ENCODE measurements at regions not wholly inside any gene's neighbourhood (a gene's known extent, or its start where the extent isn't known, plus 50 kb on each side); places are given as distances from the start of the nearest gene placed in this dataset.
A peak's percentile ranks its signal among the peaks of the same experiment; 100 is the strongest.

GRCh38 chr9:88303721-88304451 lies 84.4 kb upstream of the SPIN1 start:
- peak overlapping the region; percentile 92 for H3K27ac Mint-ChIP-seq
- peak overlapping the region; percentile 62 for H3K4me3 Mint-ChIP-seq
- H3K9me3 Mint-ChIP-seq: peaks cover 12% of the 10 kb centered on the region
- no peaks in the 10 kb centered on the region for H3K27me3 Mint-ChIP-seq
- intact Hi-C loops (cut with micrococcal nuclease): loop anchor here (1.0 to 10.0 kb wide), 6 partner anchors 8 to 297 kb away; partner anchors contain the start of gene SPIN1
- peaks cover 53% of the 10 kb centered on the region for H3K4me1 Mint-ChIP-seq
- DNase-seq: peak; percentile 89
- H3K36me3 Mint-ChIP-seq (ENCODE audit: low read depth): peaks cover 6% of the 10 kb centered on the region

- peak overlapping the region; percentile 92 for H3K27ac Mint-ChIP-seq
- peaks cover 45% of the 10 kb centered on the region for H3K4me1 Mint-ChIP-seq
- H3K27me3 Mint-ChIP-seq: peaks cover 3% of the 10 kb centered on the region
- no peak for DNase-seq
- intact Hi-C loops (cut with micrococcal nuclease): loop anchor here (10.0 kb wide), 1 partner anchor 132 kb away; no protein-coding TSS in a partner anchor
- peaks cover 12% of the 10 kb centered on the region for H3K36me3 Mint-ChIP-seq (ENCODE audit: low read depth)
- H3K4me3 Mint-ChIP-seq: peak overlapping the region; percentile 62
- H3K9me3 Mint-ChIP-seq: peaks cover 18% of the 10 kb centered on the region
Observed at GRCh38 chr9:88302579-88303324, 85.5 kb upstream of the SPIN1 start.

- intact Hi-C loops (cut with micrococcal nuclease): loop anchor here (10.0 kb wide), 1 partner anchor 134 kb away; no protein-coding TSS in a partner anchor
- no peak overlapping the region for H3K27ac Mint-ChIP-seq
- H3K4me3 Mint-ChIP-seq: no peak overlapping the region
Observed at GRCh38 chr9:88300556-88300955, 87.7 kb upstream of the SPIN1 start.

GRCh38 chr9:88291856-88292255 lies 96.4 kb upstream of the SPIN1 start:
- no peak overlapping the region for H3K4me3 Mint-ChIP-seq
- DNase-seq: no peak

More at GRCh38 chr9:88300556-88300955, 87.7 kb upstream of the SPIN1 start:
- Mint-ChIP-seq H3K27me3 (peaks cover 8% of the 10 kb centered on the region), H3K4me1 (peaks cover 30% of the 10 kb centered on the region), H3K36me3 (ENCODE audit: low read depth) (peaks cover 12% of the 10 kb centered on the region), H3K9me3 (peaks cover 23% of the 10 kb centered on the region)
- no peak for DNase-seq

GRCh38 chr9:88291056-88291455 lies 97.2 kb upstream of the SPIN1 start:
- Mint-ChIP-seq H3K9me3 (no peaks in the 10 kb centered on the region), H3K4me3 (no peak overlapping the region), H3K36me3 (ENCODE audit: low read depth) (no peaks in the 10 kb centered on the region), H3K27ac (no peak overlapping the region), H3K4me1 (no peaks in the 10 kb centered on the region), H3K27me3 (peaks cover 2% of the 10 kb centered on the region)
- intact Hi-C loops (cut with micrococcal nuclease): no loop called here
- no peak for DNase-seq

More at GRCh38 chr9:88291856-88292255, 96.4 kb upstream of the SPIN1 start:
- Mint-ChIP-seq H3K36me3 (ENCODE audit: low read depth) (peaks cover 2% of the 10 kb centered on the region), H3K27ac (no peak overlapping the region), H3K27me3 (peaks cover 4% of the 10 kb centered on the region), H3K4me1 (no peaks in the 10 kb centered on the region), H3K9me3 (peaks cover 4% of the 10 kb centered on the region)
- intact Hi-C loops (cut with micrococcal nuclease): no loop called here

GRCh38 chr9:88289532-88289931 lies 98.7 kb upstream of the SPIN1 start:
- Mint-ChIP-seq H3K27me3 (peaks cover 5% of the 10 kb centered on the region), H3K27ac (no peak overlapping the region), H3K4me1 (peaks cover 3% of the 10 kb centered on the region), H3K36me3 (ENCODE audit: low read depth) (peaks cover 4% of the 10 kb centered on the region), H3K9me3 (peaks cover 13% of the 10 kb centered on the region), H3K4me3 (no peak overlapping the region)
- intact Hi-C loops (cut with micrococcal nuclease): no loop called here
- no peak for DNase-seq

GRCh38 chr9:88287972-88288371 lies 100.3 kb upstream of the SPIN1 start:
- H3K4me3 Mint-ChIP-seq: no peak overlapping the region
- peaks cover 5% of the 10 kb centered on the region for H3K27me3 Mint-ChIP-seq
- peaks cover 21% of the 10 kb centered on the region for H3K9me3 Mint-ChIP-seq
- peaks cover 9% of the 10 kb centered on the region for H3K36me3 Mint-ChIP-seq (ENCODE audit: low read depth)
- no peak overlapping the region for H3K27ac Mint-ChIP-seq
- intact Hi-C loops (cut with micrococcal nuclease): no loop called here
- H3K4me1 Mint-ChIP-seq: peaks cover 3% of the 10 kb centered on the region
- DNase-seq: no peak

- Mint-ChIP-seq H3K27me3 (peaks cover 3% of the 10 kb centered on the region), H3K4me1 (peaks cover 23% of the 10 kb centered on the region), H3K4me3 (peak overlapping the region; percentile 32), H3K36me3 (ENCODE audit: low read depth) (peaks cover 9% of the 10 kb centered on the region), H3K9me3 (peaks cover 21% of the 10 kb centered on the region), H3K27ac (peak overlapping the region; percentile 75)
- intact Hi-C loops (cut with micrococcal nuclease): no loop called here
- peak; percentile 70 for DNase-seq
Observed at GRCh38 chr9:88280816-88281382, 107.3 kb upstream of the SPIN1 start.

- peaks cover under 1% of the 10 kb centered on the region for H3K9me3 Mint-ChIP-seq
- H3K36me3 Mint-ChIP-seq (ENCODE audit: low read depth): no peaks in the 10 kb centered on the region
- DNase-seq: no peak
- no peaks in the 10 kb centered on the region for H3K27me3 Mint-ChIP-seq
- H3K4me3 Mint-ChIP-seq: no peak overlapping the region
- H3K4me1 Mint-ChIP-seq: peaks cover 19% of the 10 kb centered on the region
- H3K27ac Mint-ChIP-seq: no peak overlapping the region
- intact Hi-C loops (cut with micrococcal nuclease): no loop called here
Observed at GRCh38 chr9:88278036-88278435, 110.2 kb upstream of the SPIN1 start.

GRCh38 chr9:88274078-88274477 lies 114.2 kb upstream of the SPIN1 start:
- Mint-ChIP-seq H3K9me3 (peaks cover 4% of the 10 kb centered on the region), H3K27me3 (no peaks in the 10 kb centered on the region), H3K4me3 (no peak overlapping the region), H3K4me1 (peaks cover 4% of the 10 kb centered on the region), H3K36me3 (ENCODE audit: low read depth) (no peaks in the 10 kb centered on the region), H3K27ac (no peak overlapping the region)
- no peak for DNase-seq
- intact Hi-C loops (cut with micrococcal nuclease): no loop called here

- DNase-seq: no peak
- Mint-ChIP-seq H3K4me3 (no peak overlapping the region), H3K9me3 (peaks cover 4% of the 10 kb centered on the region), H3K27ac (no peak overlapping the region), H3K27me3 (no peaks in the 10 kb centered on the region), H3K36me3 (ENCODE audit: low read depth) (no peaks in the 10 kb centered on the region), H3K4me1 (peaks cover 4% of the 10 kb centered on the region)
- intact Hi-C loops (cut with micrococcal nuclease): no loop called here
Observed at GRCh38 chr9:88272986-88273385, 115.3 kb upstream of the SPIN1 start.

GRCh38 chr9:88270413-88270812 lies 117.8 kb upstream of the SPIN1 start:
- Mint-ChIP-seq H3K4me1 (peaks cover 4% of the 10 kb centered on the region), H3K27ac (no peak overlapping the region), H3K4me3 (no peak overlapping the region), H3K36me3 (ENCODE audit: low read depth) (peaks cover 5% of the 10 kb centered on the region), H3K9me3 (peaks cover 8% of the 10 kb centered on the region), H3K27me3 (no peaks in the 10 kb centered on the region)
- DNase-seq: no peak
- intact Hi-C loops (cut with micrococcal nuclease): no loop called here

- no peak for DNase-seq
Observed at GRCh38 chr9:88268886-88269285, 119.4 kb upstream of the SPIN1 start.

GRCh38 chr9:88267283-88267682 lies 121.0 kb upstream of the SPIN1 start:
- H3K9me3 Mint-ChIP-seq: peaks cover 8% of the 10 kb centered on the region
- peaks cover 5% of the 10 kb centered on the region for H3K36me3 Mint-ChIP-seq (ENCODE audit: low read depth)
- intact Hi-C loops (cut with micrococcal nuclease): no loop called here
- H3K4me3 Mint-ChIP-seq: no peak overlapping the region
- no peaks in the 10 kb centered on the region for H3K27me3 Mint-ChIP-seq
- peaks cover 9% of the 10 kb centered on the region for H3K4me1 Mint-ChIP-seq
- no peak for DNase-seq
- H3K27ac Mint-ChIP-seq: no peak overlapping the region

More at GRCh38 chr9:88268886-88269285, 119.4 kb upstream of the SPIN1 start:
- H3K9me3 Mint-ChIP-seq: peaks cover 8% of the 10 kb centered on the region
- H3K4me3 Mint-ChIP-seq: no peak overlapping the region
- intact Hi-C loops (cut with micrococcal nuclease): no loop called here
- H3K4me1 Mint-ChIP-seq: peaks cover 4% of the 10 kb centered on the region
- no peak overlapping the region for H3K27ac Mint-ChIP-seq
- no peaks in the 10 kb centered on the region for H3K27me3 Mint-ChIP-seq
- H3K36me3 Mint-ChIP-seq (ENCODE audit: low read depth): peaks cover 5% of the 10 kb centered on the region

Measured in activated CD4-positive, alpha-beta T cell treated with anti-CD3 and anti-CD28 coated beads, Interleukin-2, amount 10 ng/mL, durations not matched to agents 24 days and 14 days (primary cell).